ENCODE measurements at regions not wholly inside any gene's neighbourhood (a gene's known extent, or its start where the extent isn't known, plus 50 kb on each side); places are given as distances from the start of the nearest gene placed in this dataset.

DNA sequence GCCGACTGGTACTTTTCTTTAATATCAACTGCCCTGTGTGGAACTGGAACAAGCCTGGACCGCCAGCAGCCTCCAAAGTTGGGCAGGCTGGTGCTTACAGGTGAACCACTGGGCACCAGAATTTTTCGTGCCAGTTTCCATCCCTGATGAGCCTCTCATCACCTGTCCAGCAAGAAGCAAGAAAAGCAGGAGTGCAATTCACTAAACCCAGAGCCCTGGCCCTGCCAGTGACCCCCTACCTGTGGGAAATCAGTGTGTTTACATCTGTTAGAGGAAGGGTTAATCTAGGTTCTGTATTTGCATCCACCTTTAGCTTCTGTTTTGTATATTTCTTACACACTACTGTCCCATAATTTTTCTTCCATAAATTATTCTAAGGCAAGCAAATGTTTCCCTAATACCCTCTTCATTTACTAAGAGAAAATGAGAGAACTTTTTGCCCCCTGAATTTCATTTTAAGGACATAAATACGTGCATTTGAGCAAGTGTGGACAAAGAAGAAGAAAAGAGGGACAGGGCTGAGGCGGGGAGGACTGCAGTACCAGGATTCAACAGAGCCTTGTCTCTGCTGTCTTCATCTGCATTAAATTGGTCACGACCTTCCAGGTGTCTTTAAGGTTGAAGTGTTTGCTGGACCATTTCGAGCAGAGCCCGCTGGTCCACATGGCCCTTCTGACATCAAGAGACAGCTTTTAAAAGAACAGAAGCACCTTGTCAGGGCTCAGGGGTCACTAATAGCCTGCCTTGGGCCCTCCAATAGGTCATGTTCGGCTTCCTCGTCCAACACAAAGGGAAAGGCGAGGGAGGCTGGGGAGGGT, 763.1 kb downstream of the BCL11A start:
- intact Hi-C loops (cut with DNase I; ENCODE audit: low total_unique reads), result no loop called here
- no peak for TF ChIP-seq POLR2A (IDR thresholded peaks at IDR 0.05)
- TF ChIP-seq POLR2AphosphoS5 (IDR thresholded peaks at IDR 0.05), result no peak
- TF ChIP-seq, protein P1, sequence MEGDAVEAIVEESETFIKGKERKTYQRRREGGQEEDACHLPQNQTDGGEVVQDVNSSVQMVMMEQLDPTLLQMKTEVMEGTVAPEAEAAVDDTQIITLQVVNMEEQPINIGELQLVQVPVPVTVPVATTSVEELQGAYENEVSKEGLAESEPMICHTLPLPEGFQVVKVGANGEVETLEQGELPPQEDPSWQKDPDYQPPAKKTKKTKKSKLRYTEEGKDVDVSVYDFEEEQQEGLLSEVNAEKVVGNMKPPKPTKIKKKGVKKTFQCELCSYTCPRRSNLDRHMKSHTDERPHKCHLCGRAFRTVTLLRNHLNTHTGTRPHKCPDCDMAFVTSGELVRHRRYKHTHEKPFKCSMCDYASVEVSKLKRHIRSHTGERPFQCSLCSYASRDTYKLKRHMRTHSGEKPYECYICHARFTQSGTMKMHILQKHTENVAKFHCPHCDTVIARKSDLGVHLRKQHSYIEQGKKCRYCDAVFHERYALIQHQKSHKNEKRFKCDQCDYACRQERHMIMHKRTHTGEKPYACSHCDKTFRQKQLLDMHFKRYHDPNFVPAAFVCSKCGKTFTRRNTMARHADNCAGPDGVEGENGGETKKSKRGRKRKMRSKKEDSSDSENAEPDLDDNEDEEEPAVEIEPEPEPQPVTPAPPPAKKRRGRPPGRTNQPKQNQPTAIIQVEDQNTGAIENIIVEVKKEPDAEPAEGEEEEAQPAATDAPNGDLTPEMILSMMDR (IDR thresholded peaks at IDR 0.05), result no peak

DNA sequence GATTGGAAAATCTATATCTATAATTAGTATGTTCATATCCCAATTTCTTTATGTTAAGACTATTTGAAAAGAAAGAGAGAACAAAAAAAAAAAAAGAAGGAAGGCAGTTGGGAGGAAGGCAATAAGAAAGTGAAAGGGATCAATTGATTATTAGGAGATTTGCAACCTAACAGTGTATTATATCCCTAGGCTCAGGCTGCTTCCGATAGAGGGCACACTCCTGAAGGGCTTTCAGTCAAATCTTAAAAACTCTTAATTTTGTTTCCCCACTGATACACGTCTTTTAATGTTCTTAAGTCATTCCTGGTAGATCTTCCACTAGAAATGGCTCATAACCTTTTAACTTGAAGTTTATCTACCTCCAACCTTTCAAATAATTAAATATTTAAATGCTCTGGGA, 763.9 kb downstream of the BCL11A start:
- Histone ChIP-seq H3K27me3 (no peaks in the 10 kb centered on the region), H3K36me3 (no peaks in the 10 kb centered on the region), H3K4me3 (no peak overlapping the region), H3K4me1 (no peaks in the 10 kb centered on the region), H3K27ac (no peak overlapping the region), H3K9me3 (peaks cover 0 to 8% of the 10 kb centered on the region in 2 donors)
- intact Hi-C loops (cut with DNase I; ENCODE audit: low total_unique reads), result no loop called here
- DNase-seq (ENCODE audit: low spot score in 2 of 2), result no peak
- TF ChIP-seq POLR2A (IDR thresholded peaks at IDR 0.05) (no peak), POLR2AphosphoS5 (IDR thresholded peaks at IDR 0.05) (no peak)
- TF ChIP-seq, protein P1 (IDR thresholded peaks at IDR 0.05), result no peak

More for the DNA sequence above, 763.1 kb downstream of the BCL11A start:
- Histone ChIP-seq H3K36me3 (no peaks in the 10 kb centered on the region), H3K4me3 (no peak overlapping the region), H3K27ac (no peak overlapping the region), H3K4me1 (no peaks in the 10 kb centered on the region), H3K9me3 (peaks cover 0 to 10% of the 10 kb centered on the region in 2 donors), H3K27me3 (no peaks in the 10 kb centered on the region)
- DNase-seq (ENCODE audit: low spot score in 2 of 2), result no peak

DNA sequence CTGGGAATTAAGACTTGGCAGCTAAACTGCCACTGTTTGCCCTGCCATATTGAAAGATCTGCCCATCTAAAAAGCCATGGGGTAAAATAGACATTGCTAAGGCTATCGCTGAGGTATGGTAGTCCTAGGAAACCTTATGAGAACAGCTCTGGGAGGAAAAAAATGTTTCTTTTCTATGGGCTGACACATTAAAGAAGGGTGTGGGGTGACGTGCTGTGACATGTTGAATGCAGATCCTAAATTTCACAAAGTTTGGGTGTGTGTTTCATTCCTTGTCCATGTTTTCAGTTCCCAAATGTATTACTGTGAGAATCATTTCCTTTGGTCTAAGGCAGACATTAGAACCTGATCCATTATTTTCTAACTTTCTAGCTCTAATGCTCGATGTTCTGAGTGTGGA, 766.4 kb downstream of the BCL11A start:
- H3K36me3 ChIP-seq, result no peaks in the 10 kb centered on the region

DNA sequence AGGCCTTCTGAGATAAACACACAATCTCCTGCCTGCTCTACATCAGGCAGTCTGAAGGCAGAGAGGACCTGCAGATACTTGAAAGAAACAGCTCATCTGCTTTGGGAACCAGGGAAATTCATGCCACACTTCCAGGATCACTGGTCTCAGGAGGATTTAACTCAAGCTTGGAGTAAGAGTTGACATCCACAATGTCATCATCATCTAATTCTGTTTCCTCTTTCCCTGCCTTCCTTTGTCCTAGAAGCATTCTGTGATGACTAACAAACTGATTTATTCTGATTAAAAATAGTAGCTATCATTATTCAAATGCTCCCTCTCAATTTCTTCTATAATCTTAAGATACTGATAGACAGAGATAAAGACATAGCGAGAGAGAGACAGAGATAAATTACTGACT, 766.8 kb downstream of the BCL11A start:
- Histone ChIP-seq H3K27me3 (no peaks in the 10 kb centered on the region), H3K4me3 (no peak overlapping the region), H3K4me1 (no peaks in the 10 kb centered on the region), H3K27ac (no peak overlapping the region), H3K9me3 (no peaks in the 10 kb centered on the region), H3K36me3 (no peaks in the 10 kb centered on the region)
- TF ChIP-seq POLR2A (IDR thresholded peaks at IDR 0.05), result no peak
- TF ChIP-seq, protein P1 (IDR thresholded peaks at IDR 0.05), result no peak
- no peak for TF ChIP-seq POLR2AphosphoS5 (IDR thresholded peaks at IDR 0.05)
- no peak for DNase-seq (ENCODE audit: low spot score in 2 of 2)
- intact Hi-C loops (cut with DNase I; ENCODE audit: low total_unique reads), result no loop called here

More for the DNA sequence above, 766.4 kb downstream of the BCL11A start:
- Histone ChIP-seq H3K9me3 (no peaks in the 10 kb centered on the region), H3K27ac (no peak overlapping the region), H3K27me3 (no peaks in the 10 kb centered on the region), H3K4me3 (no peak overlapping the region), H3K4me1 (no peaks in the 10 kb centered on the region)
- DNase-seq (ENCODE audit: low spot score in 2 of 2), result no peak
- intact Hi-C loops (cut with DNase I; ENCODE audit: low total_unique reads), result no loop called here
- TF ChIP-seq POLR2AphosphoS5 (IDR thresholded peaks at IDR 0.05) (no peak), POLR2A (IDR thresholded peaks at IDR 0.05) (no peak)
- TF ChIP-seq, protein P1 (IDR thresholded peaks at IDR 0.05), result no peak

DNA sequence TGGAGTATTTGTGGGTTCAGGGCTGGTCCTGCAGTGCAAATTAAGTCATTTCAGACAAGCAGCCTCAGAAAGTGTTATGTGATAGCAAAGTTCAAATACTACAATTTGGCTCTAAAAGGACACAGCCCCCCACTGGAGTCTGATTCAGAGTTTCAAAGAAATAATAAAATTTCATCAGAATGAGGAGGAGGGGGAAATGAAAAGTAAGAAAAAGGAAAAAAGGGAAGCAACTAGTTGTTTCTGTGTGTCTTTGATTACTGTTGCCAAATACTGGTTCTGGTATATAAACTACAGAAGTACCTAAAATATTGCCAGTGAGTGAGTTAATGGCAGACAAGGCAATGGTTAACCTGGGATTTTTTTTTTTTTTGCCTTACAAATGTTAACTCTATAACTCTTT, 773.9 kb downstream of the BCL11A start:
- H3K27me3 ChIP-seq, result no peaks in the 10 kb centered on the region
- H3K27ac ChIP-seq, result no peak overlapping the region
- no peaks in the 10 kb centered on the region for H3K4me1 ChIP-seq
- no peak overlapping the region for H3K4me3 ChIP-seq
- DNase-seq (ENCODE audit: low spot score in 2 of 2), result no peak
- no peaks in the 10 kb centered on the region for H3K9me3 ChIP-seq
- no peaks in the 10 kb centered on the region for H3K36me3 ChIP-seq
- intact Hi-C loops (cut with DNase I; ENCODE audit: low total_unique reads), result no loop called here
- TF ChIP-seq POLR2AphosphoS5 (IDR thresholded peaks at IDR 0.05) (no peak), POLR2A (IDR thresholded peaks at IDR 0.05) (no peak)
- TF ChIP-seq, protein P1 (IDR thresholded peaks at IDR 0.05), result no peak
